ENCODE measurements at regions not wholly inside any gene's neighbourhood (a gene's known extent, or its start where the extent isn't known, plus 50 kb on each side); places are given as distances from the start of the nearest gene placed in this dataset.

GRCh38 chr1:87170931-87171598 is 157.6 kb upstream of the LMO4 start:
- Histone ChIP-seq H3K4me1 (no peaks in the 10 kb centered on the region), H3K27me3 (no peaks in the 10 kb centered on the region), H3K9me3 (no peaks in the 10 kb centered on the region), H3K4me3 (no peak overlapping the region), H3K27ac (no peak overlapping the region), H3K36me3 (no peaks in the 10 kb centered on the region)
- intact Hi-C loops (cut with DNase I; ENCODE audit: low total_unique reads), result no loop called here
- DNase-seq, result no peak
- no peak for TF ChIP-seq CTCF (IDR thresholded peaks at IDR 0.05)
- TF ChIP-seq POLR2A (IDR thresholded peaks at IDR 0.05), result no peak

DNA sequence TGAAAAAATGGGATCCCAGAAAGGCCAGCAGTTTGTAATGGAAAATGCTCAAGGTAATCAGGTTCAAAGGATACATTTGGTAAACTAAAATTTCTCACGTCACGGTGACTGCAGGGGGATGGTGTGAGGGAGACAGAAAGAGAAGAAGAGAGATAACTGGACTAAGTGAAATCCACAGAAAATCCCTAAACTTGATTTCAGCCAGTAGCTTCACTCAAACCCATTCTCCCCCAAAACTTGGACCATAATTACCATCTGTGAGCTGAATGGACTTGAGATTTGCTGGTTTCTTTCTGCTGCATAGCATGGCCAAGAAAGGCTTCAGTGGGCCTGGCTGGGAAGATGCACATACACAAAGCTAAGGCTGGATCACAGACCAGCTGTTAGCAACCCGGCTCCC is 155.4 kb upstream of the LMO4 start:
- Histone ChIP-seq H3K4me3 (no peak overlapping the region), H3K9me3 (no peaks in the 10 kb centered on the region), H3K36me3 (no peaks in the 10 kb centered on the region), H3K27me3 (no peaks in the 10 kb centered on the region), H3K4me1 (no peaks in the 10 kb centered on the region), H3K27ac (no peak overlapping the region)
- no peak for DNase-seq
- no peak for TF ChIP-seq POLR2A (IDR thresholded peaks at IDR 0.05)
- TF ChIP-seq CTCF (IDR thresholded peaks at IDR 0.05), result no peak
- intact Hi-C loops (cut with DNase I; ENCODE audit: low total_unique reads), result no loop called here

GRCh38 chr1:87174724-87175245 is 153.9 kb upstream of the LMO4 start:
- TF ChIP-seq CTCF (IDR thresholded peaks at IDR 0.05), result no peak
- TF ChIP-seq POLR2A (IDR thresholded peaks at IDR 0.05), result no peak
- no peak for DNase-seq
- no peaks in the 10 kb centered on the region for H3K4me1 ChIP-seq
- no peak overlapping the region for H3K4me3 ChIP-seq
- H3K36me3 ChIP-seq, result no peaks in the 10 kb centered on the region
- no peaks in the 10 kb centered on the region for H3K9me3 ChIP-seq
- no peak overlapping the region for H3K27ac ChIP-seq
- intact Hi-C loops (cut with DNase I; ENCODE audit: low total_unique reads), result no loop called here
- no peaks in the 10 kb centered on the region for H3K27me3 ChIP-seq

GRCh38 chr1:87176087-87176486 is 152.6 kb upstream of the LMO4 start:
- Histone ChIP-seq H3K4me3 (no peak overlapping the region), H3K27me3 (no peaks in the 10 kb centered on the region), H3K4me1 (no peaks in the 10 kb centered on the region), H3K27ac (no peak overlapping the region), H3K36me3 (no peaks in the 10 kb centered on the region), H3K9me3 (no peaks in the 10 kb centered on the region)
- no peak for DNase-seq
- intact Hi-C loops (cut with DNase I; ENCODE audit: low total_unique reads), result no loop called here
- TF ChIP-seq CTCF (IDR thresholded peaks at IDR 0.05) (no peak), POLR2A (IDR thresholded peaks at IDR 0.05) (no peak)

DNA sequence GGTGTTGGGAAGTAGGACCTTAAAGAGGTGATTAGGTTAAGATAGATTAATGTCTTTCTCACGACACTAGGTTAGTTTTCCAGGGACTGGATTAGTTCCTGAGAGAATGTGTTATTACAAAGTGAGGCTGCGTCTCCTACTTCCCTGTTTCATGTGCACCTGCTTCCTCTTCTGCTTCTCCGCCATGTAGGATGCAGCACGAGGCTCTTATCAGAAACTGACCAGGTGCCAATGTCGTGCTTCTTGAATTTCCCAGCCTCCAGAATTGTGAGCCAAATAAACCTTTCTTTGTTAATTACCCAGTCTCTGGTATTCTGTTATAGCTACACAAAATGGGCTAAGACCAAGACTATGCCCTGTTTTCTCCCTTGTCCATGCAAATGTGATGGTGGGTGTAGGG is 152.2 kb upstream of the LMO4 start:
- no peak overlapping the region for H3K4me3 ChIP-seq
- H3K27me3 ChIP-seq, result no peaks in the 10 kb centered on the region
- no peak for DNase-seq
- intact Hi-C loops (cut with DNase I; ENCODE audit: low total_unique reads), result no loop called here
- TF ChIP-seq CTCF (IDR thresholded peaks at IDR 0.05), result no peak
- TF ChIP-seq POLR2A (IDR thresholded peaks at IDR 0.05), result no peak
- no peak overlapping the region for H3K27ac ChIP-seq
- no peaks in the 10 kb centered on the region for H3K36me3 ChIP-seq
- no peaks in the 10 kb centered on the region for H3K9me3 ChIP-seq
- H3K4me1 ChIP-seq, result no peaks in the 10 kb centered on the region

Measured in uterus (tissue), 3 donors.